ENCODE measurements at regions not wholly inside any gene's neighbourhood (a gene's known extent, or its start where the extent isn't known, plus 50 kb on each side); places are given as distances from the start of the nearest gene placed in this dataset.
"Not testable (repeated sequence)": the region's sequence is repeated elsewhere in the genome, so short reads cannot be mapped to it uniquely, and the experiment has no call there.

DNA sequence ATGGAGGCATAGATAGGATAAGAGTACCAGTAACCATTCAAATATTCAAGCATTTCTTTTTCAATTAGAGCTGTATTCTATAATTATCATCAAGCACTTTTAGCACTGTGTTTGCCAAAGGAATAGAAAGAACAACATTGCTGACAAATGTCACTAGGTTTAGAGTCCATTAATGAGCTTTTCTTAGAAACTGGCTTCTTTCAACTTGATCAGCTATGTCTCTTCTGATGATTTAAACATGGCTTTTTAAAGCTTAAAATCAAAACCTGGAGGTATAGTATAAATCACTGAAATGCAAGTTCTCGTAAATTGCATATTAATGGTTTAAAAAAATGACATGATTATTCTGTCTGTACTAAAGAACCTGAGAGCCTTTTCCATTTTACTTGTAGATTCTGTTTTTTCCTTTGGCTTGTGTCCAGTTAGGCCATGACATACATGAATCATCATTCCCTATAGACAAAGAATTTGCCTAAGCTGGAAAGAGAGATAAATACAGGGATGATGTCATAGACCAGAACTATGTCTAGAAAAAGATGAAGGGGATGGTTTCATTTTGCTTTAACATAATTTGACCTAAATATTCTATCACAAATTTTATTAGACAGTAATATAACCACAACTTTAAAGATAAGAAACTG, 340.1 kb upstream of the CTSO start:
- DNase-seq (no peak), ATAC-seq (no peak)
- WGBS, 3 donors: 82 to 93% (median 90%) methylated on average over 1 of the region's 1 CpG
- H3K4me1 ChIP-seq: no peaks in the 10 kb centered on the region
- H3K27me3 ChIP-seq (ENCODE audit: insufficient read depth in 3 of 3, low read length in 2 of 3): no peaks in the 10 kb centered on the region
- H3K4me3 ChIP-seq: no peak overlapping the region
- no peaks in the 10 kb centered on the region for H3K36me3 ChIP-seq (ENCODE audit: insufficient read depth in 1 of 2, low read depth in 1 of 2)
- H3K9me3 ChIP-seq: no peaks in the 10 kb centered on the region
- TF ChIP-seq, protein P1, sequence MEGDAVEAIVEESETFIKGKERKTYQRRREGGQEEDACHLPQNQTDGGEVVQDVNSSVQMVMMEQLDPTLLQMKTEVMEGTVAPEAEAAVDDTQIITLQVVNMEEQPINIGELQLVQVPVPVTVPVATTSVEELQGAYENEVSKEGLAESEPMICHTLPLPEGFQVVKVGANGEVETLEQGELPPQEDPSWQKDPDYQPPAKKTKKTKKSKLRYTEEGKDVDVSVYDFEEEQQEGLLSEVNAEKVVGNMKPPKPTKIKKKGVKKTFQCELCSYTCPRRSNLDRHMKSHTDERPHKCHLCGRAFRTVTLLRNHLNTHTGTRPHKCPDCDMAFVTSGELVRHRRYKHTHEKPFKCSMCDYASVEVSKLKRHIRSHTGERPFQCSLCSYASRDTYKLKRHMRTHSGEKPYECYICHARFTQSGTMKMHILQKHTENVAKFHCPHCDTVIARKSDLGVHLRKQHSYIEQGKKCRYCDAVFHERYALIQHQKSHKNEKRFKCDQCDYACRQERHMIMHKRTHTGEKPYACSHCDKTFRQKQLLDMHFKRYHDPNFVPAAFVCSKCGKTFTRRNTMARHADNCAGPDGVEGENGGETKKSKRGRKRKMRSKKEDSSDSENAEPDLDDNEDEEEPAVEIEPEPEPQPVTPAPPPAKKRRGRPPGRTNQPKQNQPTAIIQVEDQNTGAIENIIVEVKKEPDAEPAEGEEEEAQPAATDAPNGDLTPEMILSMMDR (IDR thresholded peaks at IDR 0.05): no peak
- H3K27ac ChIP-seq: no peak overlapping the region
- intact Hi-C loops (cut with DNase I): no loop called here

DNA sequence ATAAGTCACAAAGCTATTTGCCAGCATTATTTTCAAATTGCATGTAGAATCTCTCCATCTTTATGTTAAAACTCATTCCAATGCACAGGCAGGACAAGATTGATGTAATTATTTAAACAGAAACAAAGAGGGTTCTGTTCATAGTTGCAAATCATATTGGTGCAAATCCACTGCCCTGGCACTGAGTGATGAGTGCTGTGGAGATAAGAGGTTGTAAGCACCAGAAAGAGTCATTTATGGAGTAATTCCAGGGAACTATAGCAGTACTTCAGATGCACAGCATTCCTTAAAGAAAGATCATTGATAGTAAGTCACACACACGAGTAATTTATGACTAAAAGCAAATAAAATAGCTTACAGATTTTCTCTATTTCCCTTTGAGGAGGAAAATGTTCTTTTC, 337.7 kb upstream of the CTSO start:
- no peaks in the 10 kb centered on the region for H3K4me1 ChIP-seq
- no peak for DNase-seq
- WGBS, 3 donors: 26 to 34% (median 32%) methylated on average over 1 of the region's 1 CpG
- intact Hi-C loops (cut with DNase I): no loop called here
- no peak for ATAC-seq
- H3K9me3 ChIP-seq: no peaks in the 10 kb centered on the region
- TF ChIP-seq, protein P1 (IDR thresholded peaks at IDR 0.05): no peak
- no peaks in the 10 kb centered on the region for H3K36me3 ChIP-seq (ENCODE audit: insufficient read depth in 1 of 2, low read depth in 1 of 2)
- H3K27me3 ChIP-seq (ENCODE audit: insufficient read depth in 3 of 3, low read length in 2 of 3): no peaks in the 10 kb centered on the region
- H3K27ac ChIP-seq: no peak overlapping the region
- no peak overlapping the region for H3K4me3 ChIP-seq

DNA sequence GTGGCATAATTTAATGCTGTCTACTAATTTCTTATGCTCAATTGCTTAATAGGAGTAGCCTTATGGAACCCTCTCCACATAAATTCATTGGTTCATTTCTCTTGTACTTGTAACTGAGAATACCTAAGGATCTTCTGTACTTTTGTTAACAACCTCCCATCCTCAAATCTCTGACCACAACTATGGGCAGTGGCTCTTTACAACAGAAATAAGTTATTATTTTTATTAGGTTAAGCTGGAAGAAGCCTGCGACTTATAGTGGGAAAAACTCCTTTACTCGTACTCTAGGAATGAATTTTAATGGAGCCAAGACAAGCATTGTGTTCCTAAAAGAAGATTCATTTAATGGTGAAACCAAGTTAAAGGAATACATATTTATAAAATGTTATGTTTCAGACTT, 337.1 kb upstream of the CTSO start:
- TF ChIP-seq, protein P1 (IDR thresholded peaks at IDR 0.05): no peak
- WGBS, 3 donors: 71 to 84% (median 76%) methylated on average over 2 of the region's 2 CpGs
- DNase-seq: no peak

DNA sequence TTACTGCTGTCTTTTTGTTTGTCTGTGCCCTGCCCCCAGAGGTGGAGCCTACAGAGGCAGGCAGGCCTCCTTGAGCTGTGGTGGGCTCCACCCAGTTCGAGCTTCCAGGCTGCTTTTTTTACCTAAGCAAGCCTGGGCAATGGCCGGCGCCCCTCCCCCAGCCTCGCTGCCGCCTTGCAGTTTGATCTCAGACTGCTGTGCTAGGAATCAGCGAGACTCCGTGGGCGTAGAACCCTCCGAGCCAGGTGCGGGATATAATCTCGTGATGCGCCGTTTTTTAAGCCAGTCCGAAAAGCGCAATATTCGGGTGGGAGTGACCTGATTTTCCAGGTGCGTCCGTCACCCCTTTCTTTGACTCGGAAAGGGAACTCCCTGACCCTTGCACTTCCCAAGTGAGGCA, 336.4 kb upstream of the CTSO start:
- H3K4me1 ChIP-seq; H3K9me3 ChIP-seq; DNase-seq; H3K4me3 ChIP-seq; intact Hi-C loops (cut with DNase I); H3K27ac ChIP-seq; ATAC-seq; H3K27me3 ChIP-seq (ENCODE audit: insufficient read depth in 3 of 3, low read length in 2 of 3); H3K36me3 ChIP-seq (ENCODE audit: insufficient read depth in 1 of 2, low read depth in 1 of 2): not testable (repeated sequence)
- 91 to 96% (median 92%) methylated on average over 17 to 19 of the region's 19 CpGs for WGBS, 3 donors

More for the DNA sequence above, 337.1 kb upstream of the CTSO start:
- H3K27ac ChIP-seq: no peak overlapping the region
- no peak for ATAC-seq
- no peaks in the 10 kb centered on the region for H3K36me3 ChIP-seq (ENCODE audit: insufficient read depth in 1 of 2, low read depth in 1 of 2)
- H3K9me3 ChIP-seq: no peaks in the 10 kb centered on the region
- no peaks in the 10 kb centered on the region for H3K27me3 ChIP-seq (ENCODE audit: insufficient read depth in 3 of 3, low read length in 2 of 3)
- H3K4me1 ChIP-seq: no peaks in the 10 kb centered on the region
- no peak overlapping the region for H3K4me3 ChIP-seq
- intact Hi-C loops (cut with DNase I): no loop called here

DNA sequence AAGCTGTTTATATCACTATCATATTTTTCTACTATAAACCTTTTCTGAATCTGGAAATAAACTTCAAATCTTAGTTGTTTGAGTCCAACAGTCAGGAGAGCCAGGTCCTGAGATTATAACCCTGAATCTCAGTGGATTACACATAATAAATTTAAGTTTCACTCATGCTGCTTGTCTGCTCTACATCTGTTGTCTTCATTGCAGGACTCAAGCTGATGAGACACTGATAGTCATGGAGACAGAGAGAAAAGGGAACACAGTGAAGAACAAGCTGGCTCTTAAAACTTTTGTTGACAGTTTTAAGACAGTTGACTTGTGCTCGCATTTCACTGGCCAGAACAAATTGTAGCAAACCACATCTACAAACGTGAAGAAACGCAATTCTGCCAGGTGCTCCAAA, 327.0 kb upstream of the CTSO start:
- no peaks in the 10 kb centered on the region for H3K36me3 ChIP-seq (ENCODE audit: insufficient read depth in 1 of 2, low read depth in 1 of 2)
- TF ChIP-seq, protein P1 (IDR thresholded peaks at IDR 0.05): no peak
- intact Hi-C loops (cut with DNase I): no loop called here
- no peaks in the 10 kb centered on the region for H3K9me3 ChIP-seq
- 20 to 37% (median 37%) methylated on average over 3 of the region's 3 CpGs for WGBS, 3 donors
- no peaks in the 10 kb centered on the region for H3K27me3 ChIP-seq (ENCODE audit: insufficient read depth in 3 of 3, low read length in 2 of 3)
- no peak overlapping the region for H3K4me3 ChIP-seq
- ATAC-seq (no peak), DNase-seq (no peak)
- H3K27ac ChIP-seq: no peak overlapping the region
- H3K4me1 ChIP-seq: no peaks in the 10 kb centered on the region
